Panc1 (cell line): ENCODE measurements at regions not wholly inside any gene's neighbourhood (a gene's known extent, or its start where the extent isn't known, plus 50 kb on each side); places are given as distances from the start of the nearest gene placed in this dataset.

Source experiments
- CTCF ChIP-seq: fragments of 450-650 bp; IDR thresholded peaks from 2 replicates; pipeline ENCODE4 v1.5.1; 2017; ENCODE audit warnings: mild to moderate bottlenecking
- POLR2AphosphoS5 ChIP-seq: IDR thresholded peaks from 2 replicates; pipeline ENCODE4 v1.6.1; 2012; ENCODE audit warnings: mild to moderate bottlenecking, low read depth, low read length, moderate library complexity
- REST ChIP-seq, 2 experiments: IDR thresholded peaks; 2 replicates each; pipeline ENCODE4 v1.6.1; 2011 to 2012; ENCODE audit warnings: low read depth in 2 of 2, control low read depth in 1 of 2, low read length in 1 of 2, mild to moderate bottlenecking in 1 of 2, moderate library complexity in 1 of 2; ENCODE audit not compliant: insufficient read depth in 1 of 2
- SIN3A ChIP-seq: IDR thresholded peaks from 2 replicates; pipeline ENCODE4 v1.6.1; 2012; ENCODE audit warnings: low read depth, mild to moderate bottlenecking, low read length, moderate library complexity, borderline replicate concordance; ENCODE audit not compliant: insufficient read depth
- TCF7L2 ChIP-seq: IDR thresholded peaks from 2 replicates; pipeline ENCODE4 v1.6.1; 2011; ENCODE audit warnings: mild to moderate bottlenecking, low read depth, low read length, inconsistent platforms

DNA sequence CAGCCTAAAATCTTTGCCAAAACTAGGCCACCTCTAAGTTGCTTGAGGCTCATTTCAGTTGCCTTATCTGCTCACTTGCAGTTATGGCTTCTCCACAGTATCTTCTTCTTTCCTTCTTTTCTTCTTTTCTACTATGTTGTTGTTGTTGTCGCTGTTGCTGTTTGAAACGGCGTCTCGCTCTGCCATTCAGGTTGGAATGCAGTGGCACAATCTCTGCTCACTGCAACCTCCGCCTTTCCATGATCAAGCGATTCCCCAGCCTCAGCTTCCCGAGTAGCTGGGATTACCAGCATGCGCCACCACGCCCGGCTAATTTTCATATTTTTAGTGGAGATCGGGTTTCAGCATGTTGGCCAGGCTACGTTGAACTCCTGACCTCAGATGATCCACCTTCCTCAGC lies 210.8 kb upstream of the NR2F2 start:
- TF ChIP-seq CTCF = no peak
- TF ChIP-seq POLR2AphosphoS5 = no peak
- TF ChIP-seq REST (IDR thresholded peaks at IDR 0.05; ENCODE audit: insufficient read depth in 1 of 2, low read depth in 2 of 2, low read length in 1 of 2) = no peak
- TF ChIP-seq TCF7L2 = no peak
- TF ChIP-seq SIN3A = no peak
